NCI-H2081 treated with DMSO at 0.1 percent for 48 hours (cell line): ENCODE measurements at regions not wholly inside any gene's neighbourhood (a gene's known extent, or its start where the extent isn't known, plus 50 kb on each side); places are given as distances from the start of the nearest gene placed in this dataset.
A peak's percentile ranks its signal among the peaks of the same experiment; 100 is the strongest.
"Not testable (repeated sequence)": the region's sequence is repeated elsewhere in the genome, so short reads cannot be mapped to it uniquely, and the experiment has no call there.

Experiments
- DNase-seq: peaks from one replicate; lab custom pipeline; 2025; lab: John Stamatoyannopoulos, UW

GRCh38 chr9:117938896-117939295, 234.7 kb downstream of the TLR4 start:
- DNase-seq: no peak

GRCh38 chr9:117944750-117945149, 240.5 kb downstream of the TLR4 start:
- not testable (repeated sequence) for DNase-seq

GRCh38 chr9:117945286-117945685, 241.1 kb downstream of the TLR4 start:
- no peak for DNase-seq

DNA sequence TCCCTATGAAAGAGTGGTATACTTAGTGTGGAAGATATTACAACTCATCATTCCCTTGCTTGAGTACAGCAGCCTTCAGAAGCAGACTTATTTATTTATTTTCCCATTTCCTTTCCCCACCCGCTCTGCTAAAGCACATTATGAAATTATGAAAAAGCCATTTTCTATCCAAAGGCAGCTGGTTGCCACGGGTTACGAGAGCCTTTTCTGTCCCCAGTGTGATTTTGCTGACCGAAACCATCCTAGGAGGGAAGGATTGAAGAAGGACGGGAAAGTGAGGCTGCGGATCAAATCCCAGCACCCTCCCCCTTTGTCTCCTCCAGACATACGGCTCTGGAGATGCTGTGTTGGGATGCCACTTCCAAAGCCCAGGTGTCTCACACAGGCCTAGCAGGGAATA, 246.9 kb downstream of the TLR4 start:
- no peak for DNase-seq

DNA sequence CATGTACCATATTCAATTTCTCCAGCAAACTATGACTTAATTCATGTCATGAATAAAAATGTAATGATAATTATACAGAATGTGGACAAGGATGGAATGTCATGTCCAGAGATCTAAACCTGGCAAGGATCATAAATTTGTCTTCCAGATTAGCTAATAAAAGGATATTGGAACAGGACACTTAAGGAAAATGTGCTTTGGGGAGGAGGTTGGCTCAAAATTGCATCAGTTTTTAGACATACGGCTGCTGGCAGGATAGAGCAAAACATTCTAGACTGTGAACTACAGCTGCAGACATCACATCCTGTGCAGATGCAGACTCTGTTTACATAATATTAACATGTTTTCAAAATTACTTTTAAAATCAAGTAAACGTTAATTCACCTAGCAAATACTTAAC, 248.4 kb downstream of the TLR4 start:
- DNase-seq: no peak

DNA sequence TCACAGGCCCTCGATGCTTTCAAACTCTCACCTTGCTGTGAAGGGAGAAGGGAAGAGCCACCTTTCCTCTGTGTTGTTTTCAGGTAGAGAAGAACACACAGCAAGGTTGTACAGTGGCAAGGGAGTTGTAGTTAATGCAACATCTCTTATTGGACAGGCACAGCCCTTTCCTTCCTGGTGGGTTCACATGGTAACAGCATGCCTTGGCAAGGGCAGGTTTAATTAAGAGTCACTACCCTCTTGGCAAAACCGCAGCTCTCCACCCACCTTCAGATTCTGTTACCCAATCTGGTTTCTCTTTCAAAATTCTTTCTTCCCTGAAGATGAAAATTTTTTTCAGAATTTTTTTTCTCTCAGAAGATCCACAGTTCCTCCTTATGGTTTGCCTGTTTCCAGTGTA, 253.1 kb downstream of the TLR4 start:
- DNase-seq: peak; percentile 78

DNA sequence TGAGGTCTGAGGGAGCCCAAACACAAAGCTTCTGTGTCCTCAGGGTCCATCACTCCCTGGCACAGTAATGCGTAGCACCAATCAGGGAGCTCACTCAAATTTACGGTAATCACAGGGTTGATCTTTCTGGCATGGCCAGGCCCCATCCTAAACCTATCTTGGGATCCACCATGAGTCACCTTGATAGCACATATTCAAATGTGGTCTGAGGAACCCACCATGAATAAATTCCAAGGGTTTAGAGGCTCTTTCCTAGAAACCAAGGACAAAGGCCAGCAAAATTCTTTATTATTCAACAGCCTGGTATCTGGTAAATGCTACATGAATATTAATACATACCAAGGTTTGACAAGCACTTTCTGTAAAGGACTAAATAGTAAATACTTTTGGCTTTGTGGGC, 254.5 kb downstream of the TLR4 start:
- DNase-seq: no peak

DNA sequence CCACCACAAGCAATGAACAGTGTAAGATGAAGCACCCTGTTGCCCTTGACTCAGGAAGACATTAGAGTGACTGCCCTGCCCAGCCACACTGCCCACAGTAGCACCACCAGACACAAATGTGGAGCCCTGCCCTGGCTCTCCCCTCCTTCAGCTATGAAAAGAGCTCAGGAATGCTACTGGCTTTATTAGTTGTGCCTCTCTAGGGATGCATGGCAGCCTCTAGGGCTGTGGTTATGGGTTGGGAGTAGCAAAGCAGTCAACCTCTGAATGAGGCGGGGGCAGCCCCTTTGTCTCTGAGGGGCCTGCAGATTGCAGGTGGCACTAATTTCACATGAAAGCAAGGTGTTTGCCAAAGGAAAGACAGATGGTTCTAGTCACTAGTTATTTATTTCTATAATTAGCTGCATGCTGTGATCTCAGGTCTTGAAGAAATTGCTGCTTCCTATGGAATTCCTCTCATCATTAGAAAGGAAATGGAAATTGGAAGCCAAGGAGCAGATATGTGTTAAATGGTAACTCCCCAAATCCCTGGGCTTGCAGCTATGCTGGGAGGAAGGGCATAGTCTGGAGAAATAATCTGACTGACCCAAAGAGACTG, 259.4 kb downstream of the TLR4 start:
- DNase-seq: no peak

DNA sequence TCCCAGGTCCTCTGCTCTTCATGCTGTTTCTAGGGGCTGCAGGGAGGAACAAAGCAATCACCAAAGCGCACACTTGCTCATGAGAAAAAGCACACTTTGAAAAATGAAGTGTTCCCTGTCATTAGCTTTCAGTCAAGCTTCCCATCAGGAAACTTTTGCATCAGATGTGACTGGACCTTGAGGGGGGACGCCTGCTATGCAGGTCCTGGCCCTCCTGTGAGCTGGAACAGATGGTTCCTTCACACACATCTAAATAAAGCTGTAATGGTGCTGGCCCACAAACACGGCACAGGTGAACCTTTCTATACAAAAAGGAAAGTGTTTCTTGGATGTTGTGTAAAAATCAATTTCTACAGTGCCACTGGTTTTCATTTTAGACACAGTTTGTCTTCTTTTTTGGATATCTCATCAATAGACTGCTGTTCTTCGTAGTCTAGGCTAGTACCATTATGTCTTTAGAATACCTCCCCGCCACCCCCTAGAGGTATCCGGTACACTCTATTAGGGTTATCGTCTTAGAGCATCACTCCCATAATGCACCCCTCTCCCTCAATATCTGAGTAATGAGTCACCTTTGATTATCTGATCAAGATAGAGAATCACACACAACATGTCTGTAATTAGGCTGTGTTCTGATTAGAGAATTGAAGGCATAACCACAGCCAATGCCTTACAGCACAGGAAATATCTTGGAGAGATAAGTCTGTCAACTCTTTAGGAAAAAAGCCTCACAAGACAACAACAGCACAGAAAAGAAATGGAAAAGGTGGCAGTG, 266.3 kb downstream of the TLR4 start:
- DNase-seq: no peak

GRCh38 chr9:117974108-117974507, 269.9 kb downstream of the TLR4 start:
- no peak for DNase-seq

DNA sequence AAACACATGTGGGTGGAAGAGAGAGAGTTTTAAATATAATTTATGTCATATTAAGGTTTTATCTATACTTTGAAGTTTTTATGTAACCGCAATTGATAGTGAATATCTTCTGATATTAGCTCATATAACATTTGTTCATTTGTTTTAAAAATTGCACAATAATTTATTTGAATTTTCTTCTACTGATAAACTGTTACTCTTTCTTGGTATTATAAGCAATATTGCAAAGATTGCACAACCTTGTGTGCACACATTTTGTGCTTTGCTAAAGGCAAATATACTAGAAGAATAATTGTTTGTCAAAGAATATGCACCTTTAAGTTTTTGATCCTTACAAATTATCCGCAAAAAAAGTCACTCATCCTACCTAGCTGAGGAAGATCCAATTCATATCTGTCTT, 275.7 kb downstream of the TLR4 start:
- no peak for DNase-seq

DNA sequence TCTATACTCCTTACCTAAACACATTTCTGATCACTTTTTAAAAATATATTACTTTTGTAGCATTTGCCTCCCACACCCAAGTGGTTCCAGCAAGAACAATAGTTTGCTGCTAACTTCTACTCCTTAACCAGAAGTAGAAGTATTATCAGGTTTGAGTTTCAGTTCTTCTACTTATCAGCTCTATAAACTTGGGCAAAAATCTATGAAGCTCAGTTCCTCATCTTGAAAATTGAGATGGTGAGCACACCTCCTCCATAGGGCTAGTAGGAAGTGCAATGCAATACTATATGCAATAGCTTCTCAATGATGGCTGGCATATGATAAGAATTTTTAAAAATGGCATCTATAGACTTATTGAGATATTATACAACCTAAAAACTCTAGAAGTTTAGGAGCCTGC, 283.7 kb downstream of the TLR4 start:
- no peak for DNase-seq

DNA sequence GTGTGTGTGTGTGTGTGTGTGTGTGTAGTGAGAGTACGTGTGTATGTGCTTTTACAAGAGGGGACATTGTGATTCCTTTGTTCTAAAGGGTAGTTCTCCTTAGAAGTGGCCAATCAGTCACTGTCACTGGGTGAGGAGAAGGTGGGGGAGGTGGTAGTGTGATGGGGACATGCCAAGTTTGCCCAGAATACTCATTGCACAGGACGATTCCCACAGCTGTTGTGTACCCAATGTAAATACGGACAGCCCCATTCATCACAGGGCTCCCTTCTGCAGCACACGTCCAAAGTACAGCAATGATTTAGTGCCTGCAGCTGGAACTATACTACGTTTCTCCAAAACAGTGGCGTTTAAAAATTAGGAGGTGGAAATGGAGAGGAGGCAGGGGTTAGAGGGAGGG, 287.8 kb downstream of the TLR4 start:
- peak; percentile 93 for DNase-seq

GRCh38 chr9:118000581-118000980, 296.4 kb downstream of the TLR4 start:
- no peak for DNase-seq

DNA sequence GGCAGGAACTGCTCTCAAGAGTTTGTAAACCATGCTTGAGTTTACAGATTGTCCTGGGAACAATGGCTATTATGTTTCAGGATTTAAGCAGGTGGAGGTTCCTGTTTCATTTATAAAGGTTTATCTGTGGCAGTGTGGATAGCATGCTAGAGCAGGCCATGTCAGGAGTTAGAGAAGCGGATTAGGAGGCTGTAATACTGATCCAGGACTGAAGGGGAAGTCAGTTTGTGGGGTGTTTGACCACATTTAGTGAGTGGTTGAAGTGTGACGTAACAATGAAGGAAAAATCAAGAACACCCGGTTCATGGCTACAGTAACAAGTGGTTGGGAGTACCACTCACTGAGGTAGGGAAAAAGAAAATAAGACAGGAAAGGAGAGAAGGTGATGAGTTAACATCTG, 299.0 kb downstream of the TLR4 start:
- no peak for DNase-seq

DNA sequence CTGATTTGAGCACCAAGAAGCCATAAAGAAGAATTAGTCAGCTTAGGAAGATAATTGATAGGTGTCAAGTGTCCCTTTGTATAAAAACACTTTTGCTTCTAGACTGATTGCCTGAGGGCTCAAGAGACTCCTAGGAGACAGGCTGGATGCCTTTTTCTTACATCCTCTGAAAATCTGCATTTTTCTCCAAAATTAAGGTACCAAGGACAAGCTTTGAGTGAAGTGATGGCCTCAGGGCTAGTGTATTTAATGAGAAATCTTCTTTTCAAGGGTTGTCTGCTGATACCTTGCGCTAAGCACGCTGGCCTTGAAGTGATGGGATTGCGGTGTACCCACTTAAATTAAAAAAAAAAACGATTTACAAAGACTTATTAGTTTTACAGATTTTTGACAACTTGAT, 304.0 kb downstream of the TLR4 start:
- no peak for DNase-seq

- DNase-seq: no peak
These were observed 305.4 kb downstream of the TLR4 start for GRCh38 chr9:118009614-118010013.

- no peak for DNase-seq
These were observed 313.5 kb downstream of the TLR4 start for GRCh38 chr9:118017607-118018122.

DNA sequence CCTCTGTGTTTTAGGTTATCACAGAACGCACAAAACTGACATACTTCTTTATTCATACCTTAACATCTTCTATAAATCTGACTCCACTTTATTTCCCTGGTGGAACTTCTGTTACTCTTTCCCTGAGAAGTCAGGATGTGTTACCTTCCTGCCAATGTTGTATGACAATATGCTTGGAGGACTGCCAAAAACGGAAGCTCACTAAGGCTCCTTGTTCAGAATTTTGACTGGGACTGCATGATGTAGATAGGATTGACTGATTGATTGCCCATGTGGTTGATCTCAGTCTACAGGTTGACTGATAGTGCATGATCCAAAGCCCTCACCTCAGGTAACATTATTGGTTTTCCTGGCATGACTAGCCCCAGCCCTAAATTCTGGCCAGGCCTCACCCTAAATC, 319.4 kb downstream of the TLR4 start:
- DNase-seq: no peak

DNA sequence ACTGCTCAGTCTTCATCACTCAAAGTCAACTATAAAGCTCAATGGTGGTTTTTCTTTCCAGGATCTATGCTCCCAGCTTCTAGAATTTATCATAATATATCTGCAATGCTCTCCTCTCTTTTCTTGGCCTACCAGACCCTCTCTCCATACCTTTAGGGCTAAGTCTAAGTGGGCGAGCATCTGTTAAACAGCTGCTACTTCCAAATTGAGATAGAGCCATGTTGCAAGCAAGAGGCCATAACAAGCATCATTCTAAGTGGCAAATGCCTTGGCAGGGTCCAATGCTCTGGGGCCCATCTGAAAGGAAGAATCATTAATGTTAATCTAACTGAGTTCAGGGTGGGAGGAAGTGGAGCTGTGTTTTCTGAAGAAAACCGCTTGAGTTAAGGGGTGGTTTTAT, 324.0 kb downstream of the TLR4 start:
- DNase-seq: no peak

DNA sequence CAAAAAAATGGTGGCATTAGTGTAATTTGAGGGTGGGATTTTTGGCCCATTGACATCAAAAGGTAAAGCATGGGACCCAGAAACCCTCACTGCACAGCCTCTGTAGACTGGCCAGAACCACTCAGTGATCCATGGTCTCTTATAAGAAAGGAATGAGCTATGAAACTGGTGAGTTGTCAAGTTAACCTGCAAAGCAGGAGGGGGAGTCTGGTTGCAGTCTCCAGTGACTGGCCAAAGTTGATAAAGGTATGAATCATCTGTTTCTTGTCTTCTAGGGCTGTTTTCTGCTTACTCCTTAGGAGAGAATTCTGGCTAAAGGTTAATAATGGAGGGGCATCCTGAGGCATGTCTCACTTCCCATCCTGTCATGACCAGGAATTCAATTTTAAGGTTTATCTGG, 325.2 kb downstream of the TLR4 start:
- no peak for DNase-seq

DNA sequence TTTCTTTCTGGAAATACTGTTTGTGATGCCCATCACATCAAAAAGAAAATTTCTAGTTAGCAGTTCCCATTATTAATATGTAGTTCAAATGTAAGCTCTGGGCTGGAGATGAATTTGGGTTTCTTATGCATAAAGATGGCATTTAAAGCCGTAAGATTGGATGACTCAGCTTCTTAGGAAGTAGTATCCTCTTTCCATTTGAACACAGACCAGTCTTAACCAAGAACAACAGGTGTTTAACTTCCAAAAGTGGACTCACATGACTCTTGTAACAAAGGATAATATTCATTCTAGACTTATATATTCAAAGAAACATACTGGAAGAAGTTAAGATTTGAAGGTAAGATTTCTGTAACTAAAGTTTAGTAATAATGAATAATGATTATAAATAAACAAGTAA, 330.5 kb downstream of the TLR4 start:
- no peak for DNase-seq

DNA sequence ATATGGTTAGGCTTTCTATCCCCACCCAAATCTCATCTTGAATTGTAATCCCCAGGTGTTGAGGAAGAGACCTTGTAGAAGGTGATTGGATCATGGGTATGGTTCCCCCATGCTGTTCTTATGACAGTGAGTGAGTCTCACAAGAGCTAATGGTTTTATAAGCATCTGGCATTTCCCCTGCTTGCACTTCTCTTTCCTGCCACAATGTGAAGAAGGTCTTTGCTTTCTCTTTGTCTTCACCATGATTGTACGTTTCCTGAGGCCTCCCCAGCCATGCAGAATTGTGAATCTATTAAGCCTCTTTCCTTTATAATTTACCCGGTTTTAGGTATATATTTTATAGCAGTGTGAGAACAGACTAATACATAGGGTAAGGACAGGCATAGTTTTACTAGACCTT, 334.5 kb downstream of the TLR4 start:
- DNase-seq: no peak

GRCh38 chr9:118058227-118058626, 354.0 kb downstream of the TLR4 start:
- DNase-seq: no peak
